Activated naive CD8-positive, alpha-beta T cell treated with anti-CD3 and anti-CD28 coated beads, Interleukin-2, amount 50 U/mL, for 24 hours (primary cell): ENCODE measurements at regions not wholly inside any gene's neighbourhood (a gene's known extent, or its start where the extent isn't known, plus 50 kb on each side); places are given as distances from the start of the nearest gene placed in this dataset.

ENCODE experiments used
- ATAC-seq: fragments of 150-1000 bp; cut with Tn5 transposase; one replicate; pipeline ENCODE4 v1.10.0; 2021
- DNase-seq: peaks from one replicate; pipeline ENCODE4 v3.0.0; 2021
- H3K27ac Mint-ChIP-seq: one replicate; pipeline ENCODE4 v1.8.0; 2021; ENCODE audit warnings: mild to moderate bottlenecking, mixed read lengths
- H3K27me3 Mint-ChIP-seq: one replicate; pipeline ENCODE4 v1.8.0; 2021; ENCODE audit warnings: mixed read lengths
- H3K36me3 Mint-ChIP-seq: one replicate; pipeline ENCODE4 v1.8.0; 2021; ENCODE audit warnings: low read depth, mixed read lengths
- H3K4me1 Mint-ChIP-seq: one replicate; pipeline ENCODE4 v1.8.0; 2021; ENCODE audit warnings: mixed read lengths
- H3K4me3 Mint-ChIP-seq: one replicate; pipeline ENCODE4 v1.8.0; 2021; ENCODE audit warnings: mild to moderate bottlenecking, moderate library complexity, mixed read lengths
- H3K9me3 Mint-ChIP-seq: one replicate; pipeline ENCODE4 v1.8.0; 2021; ENCODE audit warnings: mixed read lengths

DNA sequence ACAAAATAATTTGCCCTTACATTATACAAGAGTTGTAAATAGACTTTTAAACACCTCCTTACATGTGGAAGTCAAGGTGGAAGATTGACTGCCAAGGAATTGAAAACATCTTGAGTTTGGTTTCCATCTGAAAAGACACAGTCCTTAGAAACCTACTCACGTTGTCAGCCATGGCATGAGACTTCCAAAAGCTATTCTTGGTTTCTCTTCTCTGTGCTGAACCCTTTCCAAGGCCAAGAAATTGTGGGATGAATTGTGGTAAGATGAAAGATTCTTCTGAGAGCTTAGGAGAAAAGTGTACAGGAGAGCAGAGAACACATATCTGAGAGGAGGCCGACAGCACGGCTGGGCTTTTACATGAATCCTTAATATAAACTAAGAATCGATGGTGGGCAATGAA is 370.0 kb downstream of the FBXW7 start:
- Mint-ChIP-seq H3K4me1 (no peaks in the 10 kb centered on the region), H3K9me3 (no peaks in the 10 kb centered on the region), H3K27ac (no peak overlapping the region), H3K36me3 (no peaks in the 10 kb centered on the region), H3K4me3 (no peak overlapping the region), H3K27me3 (no peaks in the 10 kb centered on the region)
- no peak for DNase-seq
- no peak for ATAC-seq

DNA sequence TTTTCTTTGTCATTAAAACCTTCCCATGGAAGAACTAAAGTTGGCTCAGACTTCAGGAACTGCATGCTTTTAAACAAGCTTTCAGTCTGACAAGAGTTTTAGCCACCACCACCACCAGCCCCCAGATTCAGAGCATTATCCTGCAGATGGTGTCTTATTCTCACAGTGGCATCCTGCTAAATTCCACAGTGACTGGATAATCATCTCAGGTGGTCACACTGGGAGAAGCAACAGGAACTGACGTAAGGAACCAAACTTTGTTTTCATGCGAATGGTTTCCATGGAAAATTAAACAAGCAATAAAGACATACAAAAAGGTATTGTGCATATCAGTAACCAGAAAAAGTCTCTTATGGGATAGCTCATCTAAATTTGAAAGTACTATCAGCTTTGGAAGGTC is 370.7 kb downstream of the FBXW7 start:
- Mint-ChIP-seq H3K4me3 (no peak overlapping the region), H3K4me1 (no peaks in the 10 kb centered on the region), H3K36me3 (no peaks in the 10 kb centered on the region), H3K27me3 (no peaks in the 10 kb centered on the region), H3K27ac (no peak overlapping the region), H3K9me3 (no peaks in the 10 kb centered on the region)
- DNase-seq (no peak), ATAC-seq (no peak)

DNA sequence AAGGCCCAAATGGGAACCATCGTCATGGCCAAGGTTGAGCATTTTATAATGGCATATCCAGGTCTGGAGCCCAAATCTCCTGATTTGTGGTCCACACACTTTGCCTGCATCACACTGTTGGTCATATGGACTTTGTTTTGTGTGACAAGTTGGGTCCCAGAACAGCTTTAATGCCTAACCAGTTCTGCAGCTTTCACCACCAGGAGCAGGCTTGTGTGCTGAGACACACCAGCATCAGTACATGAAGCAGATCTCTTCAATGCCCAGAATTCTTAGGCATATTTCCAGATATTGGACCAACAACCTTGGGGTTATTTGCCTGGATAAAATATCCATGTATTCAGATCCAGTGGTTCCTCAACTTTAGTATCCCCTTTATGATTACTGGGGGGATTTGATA is 371.3 kb downstream of the FBXW7 start:
- Mint-ChIP-seq H3K27ac (no peak overlapping the region), H3K4me1 (no peaks in the 10 kb centered on the region), H3K36me3 (no peaks in the 10 kb centered on the region), H3K4me3 (no peak overlapping the region), H3K27me3 (no peaks in the 10 kb centered on the region), H3K9me3 (no peaks in the 10 kb centered on the region)
- ATAC-seq (no peak), DNase-seq (no peak)

DNA sequence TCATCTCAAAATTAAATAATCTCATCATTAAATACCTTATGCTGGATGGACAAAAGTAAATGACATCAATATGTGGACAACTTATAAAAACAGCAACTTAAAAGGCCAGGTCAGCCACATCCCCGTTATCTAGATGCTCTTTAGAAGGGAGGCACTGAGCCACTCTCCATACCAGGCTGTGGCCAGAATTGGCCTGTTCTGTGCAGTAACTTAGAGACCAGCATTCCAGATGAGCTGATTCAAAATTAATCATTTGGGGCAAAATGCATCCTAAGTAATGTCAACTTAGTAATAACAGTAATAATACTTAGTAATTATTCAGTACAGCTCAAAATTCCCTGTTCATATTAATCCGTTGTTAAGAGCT is 373.6 kb downstream of the FBXW7 start:
- Mint-ChIP-seq H3K36me3 (no peaks in the 10 kb centered on the region), H3K4me1 (peaks cover 5% of the 10 kb centered on the region), H3K4me3 (no peak overlapping the region), H3K27ac (no peak overlapping the region), H3K27me3 (no peaks in the 10 kb centered on the region), H3K9me3 (no peaks in the 10 kb centered on the region)
- no peak for DNase-seq
- no peak for ATAC-seq

DNA sequence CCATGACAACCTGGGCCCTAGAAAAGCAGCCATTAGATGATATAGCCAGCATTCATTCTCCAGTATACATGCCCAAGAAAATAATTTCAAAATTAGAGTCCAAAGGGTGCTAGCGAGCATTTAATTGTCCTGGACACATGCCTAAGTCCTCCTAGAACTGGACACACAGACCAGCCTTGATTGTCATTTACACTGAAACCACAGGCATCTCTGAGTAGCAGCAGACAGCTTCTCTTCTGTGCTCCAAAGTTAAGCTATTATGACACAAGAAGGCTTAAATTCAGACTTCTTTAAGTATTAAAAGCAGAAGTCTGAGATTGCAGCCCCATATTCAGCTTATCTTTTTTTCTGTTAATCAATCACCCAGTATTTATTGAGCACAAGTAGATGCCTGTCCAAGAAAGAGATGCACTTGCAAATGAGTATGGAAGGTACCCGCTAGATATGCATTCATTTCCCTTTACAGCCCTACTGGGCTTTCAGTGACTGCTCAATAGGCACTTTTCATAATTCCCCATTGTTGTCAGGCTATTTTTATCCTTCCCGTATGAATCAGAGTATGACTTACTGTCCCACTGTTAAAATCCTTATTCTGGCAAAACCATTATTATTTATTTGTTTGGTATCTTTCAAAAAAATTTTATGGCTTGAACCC is 374.1 kb downstream of the FBXW7 start:
- Mint-ChIP-seq H3K36me3 (no peaks in the 10 kb centered on the region), H3K4me1 (peaks cover 5% of the 10 kb centered on the region), H3K27me3 (no peaks in the 10 kb centered on the region), H3K9me3 (no peaks in the 10 kb centered on the region), H3K27ac (no peak overlapping the region), H3K4me3 (no peak overlapping the region)
- DNase-seq (no peak), ATAC-seq (no peak)

DNA sequence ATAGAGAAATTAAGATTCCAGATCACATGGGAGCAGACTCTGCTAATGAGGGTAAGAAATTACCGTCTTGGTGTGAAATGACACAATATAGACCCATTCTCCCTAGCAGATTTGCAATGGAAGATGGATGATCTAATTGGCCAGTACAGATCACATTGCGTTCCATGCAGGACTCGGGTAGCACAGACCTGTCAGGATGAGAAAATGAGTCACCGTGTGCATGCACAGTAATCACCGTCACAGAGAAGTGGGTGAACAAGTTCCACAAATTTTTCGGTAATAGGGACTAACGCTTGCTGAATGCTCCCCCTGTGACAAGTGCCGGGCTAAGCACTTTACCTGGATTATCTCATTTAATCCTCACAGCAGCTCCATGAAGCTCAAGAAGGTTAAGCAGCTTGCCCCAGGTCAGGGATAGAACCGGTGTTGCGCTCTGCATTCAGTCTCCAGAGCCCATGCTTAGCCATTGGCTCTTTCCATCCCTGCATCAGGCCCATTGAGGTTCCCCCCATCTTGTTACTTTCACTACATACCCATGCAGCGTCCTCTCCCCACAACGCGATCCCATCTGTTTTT is 375.6 kb downstream of the FBXW7 start:
- DNase-seq (no peak), ATAC-seq (no peak)
- Mint-ChIP-seq H3K4me1 (peaks cover 5% of the 10 kb centered on the region), H3K9me3 (no peaks in the 10 kb centered on the region), H3K36me3 (no peaks in the 10 kb centered on the region), H3K27ac (no peak overlapping the region), H3K4me3 (no peak overlapping the region), H3K27me3 (no peaks in the 10 kb centered on the region)

DNA sequence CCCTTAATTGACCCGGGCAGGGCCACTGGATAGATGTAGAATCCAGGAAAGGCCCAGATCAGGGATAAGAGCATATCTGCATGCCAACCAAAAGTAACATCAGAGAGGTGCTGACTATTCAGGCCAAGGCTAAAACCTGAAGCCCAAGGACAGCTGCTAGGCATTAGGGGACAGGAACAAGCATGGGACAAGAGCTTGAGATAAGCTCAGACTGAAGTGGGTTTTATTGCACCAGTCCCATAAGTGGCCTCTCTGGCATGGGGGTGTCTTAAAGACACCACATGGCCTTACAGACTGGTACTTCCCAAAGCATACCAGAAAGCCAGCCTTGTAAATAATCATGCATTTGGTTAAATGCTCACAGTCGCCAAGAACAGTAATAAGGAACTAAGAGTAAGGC is 376.1 kb downstream of the FBXW7 start:
- no peak overlapping the region for H3K27ac Mint-ChIP-seq
- DNase-seq (no peak), ATAC-seq (no peak)
- peaks cover 3% of the 10 kb centered on the region for H3K9me3 Mint-ChIP-seq
- peaks cover 5% of the 10 kb centered on the region for H3K4me1 Mint-ChIP-seq
- H3K27me3 Mint-ChIP-seq, result no peaks in the 10 kb centered on the region
- no peak overlapping the region for H3K4me3 Mint-ChIP-seq
- no peaks in the 10 kb centered on the region for H3K36me3 Mint-ChIP-seq

DNA sequence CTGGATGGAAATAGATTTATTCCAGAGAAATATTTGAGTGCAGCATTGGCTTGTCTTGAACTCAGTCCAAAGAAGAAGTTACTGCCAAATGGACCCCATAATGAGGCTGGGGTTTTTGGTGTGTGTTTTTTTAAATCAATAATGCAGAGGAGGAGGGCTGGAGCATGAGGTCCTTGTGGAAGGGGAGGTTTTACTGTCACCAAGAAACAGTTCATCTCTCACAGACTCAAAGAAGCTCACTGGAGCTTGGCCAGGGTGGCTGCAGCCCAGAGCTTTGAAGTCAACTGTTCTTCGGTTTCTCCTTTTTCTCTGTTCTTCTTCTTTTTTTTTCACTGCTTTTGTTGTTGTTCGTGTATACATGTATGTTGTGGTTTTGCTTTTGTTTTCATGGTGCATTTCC is 377.7 kb downstream of the FBXW7 start:
- peaks cover 4% of the 10 kb centered on the region for H3K9me3 Mint-ChIP-seq
- H3K4me3 Mint-ChIP-seq, result no peak overlapping the region
- H3K4me1 Mint-ChIP-seq, result peaks cover 5% of the 10 kb centered on the region
- H3K36me3 Mint-ChIP-seq, result no peaks in the 10 kb centered on the region
- ATAC-seq (no peak), DNase-seq (no peak)
- no peaks in the 10 kb centered on the region for H3K27me3 Mint-ChIP-seq
- no peak overlapping the region for H3K27ac Mint-ChIP-seq

DNA sequence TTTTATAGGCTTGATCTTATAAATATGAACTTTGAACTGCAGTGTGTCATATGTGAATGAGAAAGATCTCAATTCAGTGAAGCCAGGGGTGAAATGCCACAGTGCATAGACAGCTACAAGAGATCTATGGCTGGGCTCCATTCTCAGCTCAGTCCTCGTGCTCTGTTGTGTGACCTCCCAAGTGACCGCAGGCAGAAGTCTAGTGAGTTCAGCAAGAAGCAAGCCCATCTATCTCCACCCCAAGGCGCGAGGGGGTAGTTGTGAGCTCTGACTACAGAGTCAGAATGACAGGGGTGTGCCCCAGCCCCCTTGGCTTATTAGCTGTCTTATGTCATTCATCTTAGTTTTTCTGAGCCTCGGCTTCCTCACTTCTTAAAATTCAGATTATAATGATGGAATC is 378.3 kb downstream of the FBXW7 start:
- Mint-ChIP-seq H3K4me3 (no peak overlapping the region), H3K36me3 (no peaks in the 10 kb centered on the region), H3K27me3 (no peaks in the 10 kb centered on the region), H3K27ac (no peak overlapping the region), H3K9me3 (peaks cover 4% of the 10 kb centered on the region), H3K4me1 (peaks cover 5% of the 10 kb centered on the region)
- no peak for ATAC-seq
- DNase-seq, result no peak

DNA sequence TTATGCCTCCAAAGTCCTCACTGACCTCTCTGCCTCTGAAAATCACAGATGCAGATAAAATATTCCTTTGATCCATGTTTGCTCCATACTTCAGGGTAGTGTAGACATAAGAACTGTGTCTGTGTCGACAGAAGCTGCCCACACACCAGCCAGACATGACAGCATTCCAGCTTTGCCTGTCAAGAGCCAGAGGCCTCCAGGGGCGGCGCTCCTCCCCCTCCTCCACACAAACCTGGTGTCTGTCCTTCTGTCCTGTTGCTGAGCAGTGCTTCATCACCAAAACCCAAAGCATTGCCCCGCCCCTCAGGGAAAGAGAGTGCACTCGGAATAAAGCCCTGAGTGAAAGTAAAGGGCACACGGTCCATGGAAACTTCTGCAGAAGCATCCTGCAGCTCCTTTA is 379.4 kb downstream of the FBXW7 start:
- no peaks in the 10 kb centered on the region for H3K27me3 Mint-ChIP-seq
- ATAC-seq (no peak), DNase-seq (no peak)
- H3K4me1 Mint-ChIP-seq, result peaks cover 5% of the 10 kb centered on the region
- no peaks in the 10 kb centered on the region for H3K36me3 Mint-ChIP-seq
- no peak overlapping the region for H3K27ac Mint-ChIP-seq
- peaks cover 4% of the 10 kb centered on the region for H3K9me3 Mint-ChIP-seq
- H3K4me3 Mint-ChIP-seq, result no peak overlapping the region

DNA sequence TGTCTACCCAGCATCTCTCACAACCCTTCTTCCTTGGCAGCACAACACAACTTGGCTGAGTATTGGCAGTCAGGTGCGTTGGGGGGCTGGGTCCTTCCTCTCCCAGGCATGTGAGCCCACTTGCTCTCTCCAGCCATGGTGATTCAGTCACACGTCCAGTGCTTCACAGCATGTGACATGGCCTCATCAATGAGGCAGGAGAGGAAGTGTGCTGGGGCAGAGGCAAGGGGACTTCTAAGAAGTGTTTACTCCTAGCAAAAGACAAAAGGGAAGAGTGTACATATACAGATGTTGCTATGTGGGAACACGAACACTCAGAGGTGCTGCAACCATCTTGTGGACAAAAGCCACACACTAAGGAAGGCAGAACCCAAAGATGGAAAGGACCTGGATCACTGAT is 380.8 kb downstream of the FBXW7 start:
- ATAC-seq, result no peak

DNA sequence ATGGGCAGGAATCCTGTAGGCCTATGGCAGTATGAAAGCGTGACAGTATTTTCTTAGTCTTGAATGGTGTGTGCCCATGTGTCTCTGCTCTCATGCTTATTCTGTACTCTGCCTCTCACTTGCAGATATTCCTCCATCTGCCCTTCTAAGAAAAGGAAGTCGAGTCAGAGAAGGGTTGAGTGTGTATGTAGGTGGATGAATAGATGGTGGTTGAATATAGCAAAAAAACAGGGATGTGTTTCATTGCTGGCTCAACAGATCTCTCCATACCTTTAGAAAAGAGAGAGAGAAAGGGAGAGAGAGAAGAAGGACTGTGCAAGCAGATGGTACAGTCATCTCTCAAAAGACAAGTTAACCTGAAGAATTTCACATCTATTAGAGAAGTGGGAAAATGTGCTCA is 381.5 kb downstream of the FBXW7 start:
- Mint-ChIP-seq H3K9me3 (peaks cover 4% of the 10 kb centered on the region), H3K27ac (no peak overlapping the region), H3K4me1 (peaks cover 5% of the 10 kb centered on the region), H3K36me3 (no peaks in the 10 kb centered on the region), H3K27me3 (no peaks in the 10 kb centered on the region), H3K4me3 (no peak overlapping the region)
- DNase-seq (no peak), ATAC-seq (no peak)

More for the DNA sequence above, 380.8 kb downstream of the FBXW7 start:
- peaks cover 5% of the 10 kb centered on the region for H3K4me1 Mint-ChIP-seq
- no peaks in the 10 kb centered on the region for H3K27me3 Mint-ChIP-seq
- no peak overlapping the region for H3K27ac Mint-ChIP-seq
- H3K4me3 Mint-ChIP-seq, result no peak overlapping the region
- H3K36me3 Mint-ChIP-seq, result no peaks in the 10 kb centered on the region
- no peak for DNase-seq
- H3K9me3 Mint-ChIP-seq, result peaks cover 4% of the 10 kb centered on the region

DNA sequence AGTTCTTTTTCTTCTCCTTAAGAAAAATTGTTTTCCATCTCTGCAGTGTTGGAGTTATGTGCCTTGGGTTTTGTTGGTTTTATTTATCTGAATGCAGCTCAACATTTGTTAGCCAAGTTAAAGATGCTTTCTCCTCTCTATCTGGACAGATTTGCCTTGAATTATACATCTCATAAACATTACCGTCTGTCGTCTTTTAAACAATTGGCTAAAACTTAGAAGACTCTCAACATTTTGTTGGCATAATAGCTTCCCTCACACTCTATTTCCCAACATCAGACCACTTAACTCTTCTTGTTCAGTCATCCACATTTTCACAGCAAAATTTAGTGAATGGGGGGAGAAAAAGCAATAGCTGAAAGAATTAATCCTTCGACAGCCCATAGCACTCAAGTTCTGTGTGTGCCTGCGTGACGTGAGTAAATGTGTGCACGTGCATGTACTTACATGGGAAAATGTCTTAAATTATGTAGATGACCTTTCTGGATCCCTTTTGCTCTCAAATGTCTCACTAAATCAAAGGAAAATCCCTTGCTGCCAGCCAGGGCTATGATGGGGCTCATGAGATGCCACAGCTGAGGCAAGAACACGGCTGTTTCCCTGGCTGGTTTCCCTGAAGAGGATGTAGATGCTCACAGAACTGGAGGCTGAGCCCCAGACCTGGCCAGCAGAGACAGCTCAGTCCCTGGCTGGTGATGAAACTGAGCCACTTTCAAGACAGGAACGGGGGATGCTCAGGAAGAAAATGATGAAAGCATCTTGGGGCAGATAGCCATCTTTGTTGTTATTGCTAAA is 382.2 kb downstream of the FBXW7 start:
- Mint-ChIP-seq H3K36me3 (no peaks in the 10 kb centered on the region), H3K4me3 (no peak overlapping the region), H3K4me1 (peaks cover 5% of the 10 kb centered on the region), H3K27ac (no peak overlapping the region), H3K9me3 (peaks cover 4% of the 10 kb centered on the region), H3K27me3 (no peaks in the 10 kb centered on the region)
- DNase-seq (no peak), ATAC-seq (no peak)

DNA sequence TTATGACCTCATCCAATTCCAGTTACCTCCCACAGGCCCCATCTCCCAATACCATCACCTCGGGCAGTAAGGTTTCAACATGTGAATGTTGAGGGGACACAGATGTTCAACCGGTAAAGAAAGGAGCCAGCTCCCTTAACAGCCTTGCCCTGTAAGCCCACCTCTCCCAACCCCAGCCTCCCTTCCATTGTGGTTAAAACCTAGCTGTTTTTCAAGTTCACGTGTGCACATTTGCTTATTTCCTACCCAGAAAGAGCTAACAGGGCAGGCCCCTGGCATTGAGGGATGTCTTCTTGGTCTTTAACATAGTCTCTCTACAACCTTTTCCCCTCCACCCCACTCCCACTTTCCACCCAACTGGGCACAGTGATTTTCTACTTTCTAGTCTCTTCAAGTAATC is 385.7 kb downstream of the FBXW7 start:
- H3K4me3 Mint-ChIP-seq, result no peak overlapping the region
- H3K9me3 Mint-ChIP-seq, result peaks cover 27% of the 10 kb centered on the region
- H3K36me3 Mint-ChIP-seq, result peaks cover 8% of the 10 kb centered on the region
- no peaks in the 10 kb centered on the region for H3K27me3 Mint-ChIP-seq
- no peak for DNase-seq
- ATAC-seq, result no peak
- H3K27ac Mint-ChIP-seq, result no peak overlapping the region
- no peaks in the 10 kb centered on the region for H3K4me1 Mint-ChIP-seq

DNA sequence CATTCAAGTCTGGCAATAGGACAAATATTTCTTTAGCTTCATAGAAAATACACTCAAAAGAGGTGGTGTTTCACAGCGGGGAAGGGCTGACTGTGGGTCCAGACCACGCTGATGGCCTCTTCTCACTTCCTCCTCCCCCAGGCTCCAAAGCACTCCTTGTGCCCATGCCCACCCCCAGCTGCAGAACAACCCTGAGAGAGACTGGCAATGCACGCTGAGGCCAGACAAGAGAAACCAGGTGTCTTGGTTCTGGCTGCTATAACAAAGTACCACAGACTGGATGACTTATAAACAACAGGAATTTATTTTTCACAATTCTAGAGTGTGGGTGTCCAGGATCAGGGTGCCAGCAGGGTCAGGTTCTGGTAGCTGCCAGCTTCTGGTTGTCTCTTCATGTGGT is 386.1 kb downstream of the FBXW7 start:
- no peak overlapping the region for H3K4me3 Mint-ChIP-seq
- no peaks in the 10 kb centered on the region for H3K4me1 Mint-ChIP-seq
- H3K27me3 Mint-ChIP-seq, result no peaks in the 10 kb centered on the region
- no peak for DNase-seq
- ATAC-seq, result no peak
- no peak overlapping the region for H3K27ac Mint-ChIP-seq
- peaks cover 24% of the 10 kb centered on the region for H3K9me3 Mint-ChIP-seq
- H3K36me3 Mint-ChIP-seq, result peaks cover 8% of the 10 kb centered on the region
